Activated T-helper 2 cell treated with anti-CD3 and anti-CD28 coated beads, Interferon-gamma antibody, Interleukin-2, Interleukin-4, amounts not matched to agents 10 μg/mL and 5 μg/mL and 100 μg/mL, durations not matched to agents 14 hours and 24 hours and 36 hours (primary cell): ENCODE measurements at regions not wholly inside any gene's neighbourhood (a gene's known extent, or its start where the extent isn't known, plus 50 kb on each side); places are given as distances from the start of the nearest gene placed in this dataset.

Source experiments
- DNase-seq: peaks from one replicate; pipeline ENCODE4 v3.0.0; 2021; ENCODE audit warnings: low spot score
- H3K27ac Mint-ChIP-seq: one replicate; pipeline ENCODE4 v1.8.0; 2021; ENCODE audit warnings: mixed read lengths
- H3K27me3 Mint-ChIP-seq: one replicate; pipeline ENCODE4 v1.8.0; 2021; ENCODE audit warnings: low read depth, mixed read lengths
- H3K36me3 Mint-ChIP-seq: one replicate; pipeline ENCODE4 v1.8.0; 2021; ENCODE audit warnings: low read depth, mixed read lengths
- H3K4me1 Mint-ChIP-seq: one replicate; pipeline ENCODE4 v1.8.0; 2021; ENCODE audit warnings: low read depth, mixed read lengths
- H3K4me3 Mint-ChIP-seq: one replicate; pipeline ENCODE4 v1.8.0; 2021; ENCODE audit warnings: low read depth, mild to moderate bottlenecking, moderate library complexity, mixed read lengths
- H3K9me3 Mint-ChIP-seq: one replicate; pipeline ENCODE4 v1.8.0; 2021; ENCODE audit warnings: mixed read lengths
- intact Hi-C: fragments of 100-400 bp; cut with micrococcal nuclease; formaldehyde crosslinking; loops from one replicate; pipeline ENCODE4 v1.15.1; 2023

DNA sequence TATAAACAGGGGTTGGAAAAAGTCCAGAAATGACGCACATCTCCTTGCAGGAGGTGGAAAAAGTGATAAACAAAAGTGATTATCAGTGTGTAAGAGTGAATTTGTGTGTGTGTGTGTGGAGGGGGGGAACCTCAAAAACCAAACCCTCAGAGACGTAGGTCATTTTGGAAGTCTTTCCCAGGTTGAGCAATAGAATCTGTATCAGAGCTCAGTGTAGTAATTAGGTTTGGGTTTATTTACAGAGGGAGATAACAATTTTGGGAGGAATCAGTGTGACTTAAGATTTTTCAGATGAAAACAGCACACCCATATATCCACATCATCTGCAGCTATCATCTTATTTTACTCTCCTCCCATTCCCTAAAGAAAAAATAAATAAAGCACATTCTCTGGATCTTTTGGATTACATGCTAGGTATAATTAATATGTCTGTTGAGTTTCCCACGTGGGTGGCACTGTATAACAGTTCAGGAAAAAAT lies 406.4 kb downstream of the FGF9 start:
- Mint-ChIP-seq H3K27ac (peak overlapping the region; percentile 63), H3K36me3 (peaks cover 16% of the 10 kb centered on the region), H3K9me3 (peaks cover 4% of the 10 kb centered on the region), H3K27me3 (no peaks in the 10 kb centered on the region), H3K4me3 (no peak overlapping the region), H3K4me1 (peaks cover 56% of the 10 kb centered on the region)
- intact Hi-C loops = loop anchor here (1.0 to 2.0 kb wide), 3 partner anchors 30 to 58 kb away; no protein-coding TSS in a partner anchor
- DNase-seq = no peak

DNA sequence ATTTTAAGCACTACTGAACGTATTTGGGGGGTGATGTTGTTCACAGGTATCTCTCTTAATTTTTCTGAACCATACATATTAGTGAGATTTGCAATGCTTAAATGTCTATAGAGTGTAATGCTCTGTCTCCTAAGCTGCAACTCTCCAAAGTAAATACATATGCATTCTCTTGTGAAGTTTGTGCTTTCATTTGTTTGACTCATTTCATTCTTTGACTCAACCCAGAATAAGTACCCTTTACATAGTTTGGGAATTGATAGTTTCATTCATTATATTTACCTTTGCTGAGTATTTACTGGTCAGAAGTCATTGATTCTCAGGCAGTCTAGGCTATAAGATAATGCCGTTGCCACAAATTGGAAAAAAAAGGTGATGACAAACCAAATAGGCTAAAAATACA lies 406.9 kb downstream of the FGF9 start:
- Mint-ChIP-seq H3K27me3 (no peaks in the 10 kb centered on the region), H3K9me3 (peaks cover 4% of the 10 kb centered on the region), H3K27ac (peak overlapping the region; percentile 47), H3K4me3 (no peak overlapping the region), H3K4me1 (peaks cover 57% of the 10 kb centered on the region), H3K36me3 (peaks cover 16% of the 10 kb centered on the region)
- intact Hi-C loops = loop anchor here (1.0 to 2.0 kb wide), 3 partner anchors 29 to 59 kb away; no protein-coding TSS in a partner anchor
- DNase-seq = no peak

DNA sequence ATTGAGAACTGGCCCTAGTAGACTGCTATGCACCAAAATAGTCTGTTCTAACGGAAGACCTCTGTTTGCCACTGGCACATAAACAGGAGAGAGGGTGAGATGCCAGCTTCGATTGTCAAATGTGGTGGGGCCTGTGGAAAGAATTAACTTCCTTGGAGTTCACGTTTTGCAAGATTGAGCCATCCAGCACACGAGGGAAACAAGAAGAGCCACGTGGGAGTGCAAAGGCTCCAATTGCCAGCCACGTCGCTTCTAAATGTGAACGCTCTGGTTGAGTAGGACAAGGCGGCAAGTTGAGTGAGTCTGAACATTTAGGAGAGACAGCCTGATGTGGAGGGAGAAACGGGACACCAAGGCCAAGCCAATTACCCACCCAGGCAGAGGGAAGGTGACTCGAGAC lies 409.1 kb downstream of the FGF9 start:
- peaks cover 47% of the 10 kb centered on the region for H3K4me1 Mint-ChIP-seq
- no peak for DNase-seq
- peaks cover 6% of the 10 kb centered on the region for H3K9me3 Mint-ChIP-seq
- no peak overlapping the region for H3K4me3 Mint-ChIP-seq
- H3K36me3 Mint-ChIP-seq = peaks cover 20% of the 10 kb centered on the region
- intact Hi-C loops = no loop called here
- no peaks in the 10 kb centered on the region for H3K27me3 Mint-ChIP-seq
- H3K27ac Mint-ChIP-seq = no peak overlapping the region

DNA sequence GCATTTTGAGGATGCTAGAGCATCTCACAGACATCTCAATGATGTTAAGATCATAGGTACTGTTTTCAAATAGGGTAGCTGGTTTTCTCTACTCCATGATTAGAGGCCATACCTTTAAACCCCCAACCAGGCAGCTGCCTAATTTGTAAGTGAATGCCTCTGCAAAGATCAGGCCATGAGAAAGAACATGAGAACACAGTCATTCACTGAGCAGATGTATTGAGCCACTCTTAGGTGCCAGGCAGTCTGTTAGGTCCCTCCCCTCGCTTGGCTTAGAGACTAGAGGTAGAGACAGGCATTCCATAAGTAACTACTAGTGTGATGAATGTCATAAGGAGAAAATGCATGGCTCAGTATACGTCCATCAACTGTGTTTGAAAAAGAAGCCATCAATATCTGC lies 410.0 kb downstream of the FGF9 start:
- no peak for DNase-seq
- H3K36me3 Mint-ChIP-seq = peaks cover 20% of the 10 kb centered on the region
- peaks cover 40% of the 10 kb centered on the region for H3K4me1 Mint-ChIP-seq
- intact Hi-C loops = no loop called here
- H3K9me3 Mint-ChIP-seq = peaks cover 6% of the 10 kb centered on the region
- H3K4me3 Mint-ChIP-seq = no peak overlapping the region
- H3K27me3 Mint-ChIP-seq = no peaks in the 10 kb centered on the region
- no peak overlapping the region for H3K27ac Mint-ChIP-seq

DNA sequence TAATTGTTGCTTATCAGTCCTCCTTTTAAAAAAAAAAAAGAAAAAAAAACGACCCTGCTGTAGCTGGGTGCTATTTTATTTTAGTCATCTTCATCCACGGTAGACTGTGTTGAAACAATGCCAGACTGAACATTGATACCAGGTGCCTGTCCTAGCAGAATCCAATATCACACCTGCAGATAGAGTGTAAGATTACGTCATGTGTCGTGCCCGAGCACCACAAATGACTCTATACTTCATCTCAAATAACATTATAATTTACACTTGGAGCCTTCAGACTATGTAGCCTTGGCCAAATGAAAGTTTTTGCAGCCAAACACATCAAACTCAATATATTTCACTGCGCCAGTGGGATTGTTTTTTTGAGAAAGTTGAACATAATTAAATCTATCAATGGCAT lies 410.6 kb downstream of the FGF9 start:
- intact Hi-C loops = no loop called here
- H3K27me3 Mint-ChIP-seq = no peaks in the 10 kb centered on the region
- H3K4me1 Mint-ChIP-seq = peaks cover 35% of the 10 kb centered on the region
- no peak overlapping the region for H3K27ac Mint-ChIP-seq
- DNase-seq = no peak
- H3K36me3 Mint-ChIP-seq = peaks cover 20% of the 10 kb centered on the region
- H3K4me3 Mint-ChIP-seq = no peak overlapping the region
- peaks cover 6% of the 10 kb centered on the region for H3K9me3 Mint-ChIP-seq

DNA sequence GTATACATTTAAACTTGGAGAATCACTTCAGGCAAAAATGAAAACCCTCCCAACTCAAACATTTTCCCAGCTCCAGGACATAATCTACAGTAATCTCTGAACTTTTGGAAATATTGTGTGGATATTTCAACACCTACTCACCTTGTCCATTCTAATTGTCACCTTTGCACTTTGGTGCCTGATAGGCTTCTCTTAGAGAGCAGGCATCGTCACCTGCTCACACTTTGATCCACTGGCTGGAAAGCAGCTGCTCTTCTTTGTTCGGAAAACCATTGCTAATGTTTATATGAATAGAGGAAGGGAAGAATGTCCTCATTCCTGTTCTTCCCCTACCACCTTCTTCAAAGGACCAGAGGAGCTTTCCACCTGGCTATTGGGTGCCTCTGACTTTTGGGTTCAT lies 411.2 kb downstream of the FGF9 start:
- H3K9me3 Mint-ChIP-seq = peaks cover 6% of the 10 kb centered on the region
- no peak overlapping the region for H3K4me3 Mint-ChIP-seq
- no peak for DNase-seq
- peaks cover 20% of the 10 kb centered on the region for H3K36me3 Mint-ChIP-seq
- no peaks in the 10 kb centered on the region for H3K27me3 Mint-ChIP-seq
- no peak overlapping the region for H3K27ac Mint-ChIP-seq
- intact Hi-C loops = no loop called here
- peaks cover 30% of the 10 kb centered on the region for H3K4me1 Mint-ChIP-seq

DNA sequence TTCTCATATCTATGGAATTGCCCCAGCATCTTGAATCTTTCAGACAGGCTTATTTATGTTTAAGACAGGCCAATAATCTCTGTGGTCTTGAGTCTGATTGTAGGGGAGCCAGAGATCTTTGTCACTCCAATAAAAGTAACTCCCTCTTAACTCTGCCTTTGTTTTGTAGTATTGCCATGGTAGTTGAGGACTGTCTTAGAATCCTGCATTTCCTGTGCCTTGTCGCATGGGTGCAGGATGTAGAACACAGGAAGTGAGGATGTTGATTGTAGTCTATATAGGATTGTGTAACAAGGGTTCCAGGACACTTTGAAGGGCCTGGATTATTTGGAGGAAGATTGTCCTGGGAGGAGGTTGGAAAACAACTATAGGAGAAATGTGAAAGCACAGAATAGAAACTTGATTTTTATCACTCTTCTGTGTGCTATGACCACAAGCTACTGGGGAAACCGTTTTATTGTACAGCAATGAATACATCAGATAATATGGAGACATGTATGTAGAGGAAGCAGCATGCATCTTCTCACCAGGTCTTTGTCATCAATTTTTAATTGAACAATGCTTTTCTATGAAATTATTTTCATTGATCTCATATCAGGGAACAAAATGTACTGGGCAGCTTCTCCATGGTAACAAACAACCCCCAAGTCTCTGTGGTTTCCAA lies 411.7 kb downstream of the FGF9 start:
- Mint-ChIP-seq H3K4me1 (peaks cover 25% of the 10 kb centered on the region), H3K4me3 (no peak overlapping the region), H3K36me3 (peaks cover 20% of the 10 kb centered on the region), H3K27me3 (no peaks in the 10 kb centered on the region), H3K9me3 (peaks cover 6% of the 10 kb centered on the region), H3K27ac (no peak overlapping the region)
- intact Hi-C loops = no loop called here
- DNase-seq = no peak

DNA sequence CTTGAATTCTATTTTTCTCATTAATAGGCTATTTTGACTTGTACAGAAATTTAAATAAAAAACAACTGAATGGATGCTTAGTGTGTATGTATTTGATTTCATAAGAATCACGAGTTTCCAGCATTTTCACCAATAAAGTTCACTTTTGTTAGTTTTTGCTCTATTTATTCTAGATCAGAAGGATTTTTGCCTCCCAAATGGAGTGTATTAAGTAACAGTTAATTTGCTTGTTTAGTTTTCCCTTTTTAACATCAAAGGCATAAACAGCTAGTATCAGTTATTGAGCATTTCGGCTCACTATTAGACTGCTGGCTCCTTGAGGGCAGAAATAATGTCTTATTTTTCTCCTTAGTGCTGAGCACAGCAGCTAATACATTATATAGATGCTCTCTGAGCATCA lies 414.1 kb downstream of the FGF9 start:
- Mint-ChIP-seq H3K27me3 (no peaks in the 10 kb centered on the region), H3K4me3 (no peak overlapping the region), H3K27ac (no peak overlapping the region), H3K9me3 (peaks cover 3% of the 10 kb centered on the region), H3K36me3 (peaks cover 10% of the 10 kb centered on the region), H3K4me1 (peaks cover 15% of the 10 kb centered on the region)
- no peak for DNase-seq
- intact Hi-C loops = no loop called here

DNA sequence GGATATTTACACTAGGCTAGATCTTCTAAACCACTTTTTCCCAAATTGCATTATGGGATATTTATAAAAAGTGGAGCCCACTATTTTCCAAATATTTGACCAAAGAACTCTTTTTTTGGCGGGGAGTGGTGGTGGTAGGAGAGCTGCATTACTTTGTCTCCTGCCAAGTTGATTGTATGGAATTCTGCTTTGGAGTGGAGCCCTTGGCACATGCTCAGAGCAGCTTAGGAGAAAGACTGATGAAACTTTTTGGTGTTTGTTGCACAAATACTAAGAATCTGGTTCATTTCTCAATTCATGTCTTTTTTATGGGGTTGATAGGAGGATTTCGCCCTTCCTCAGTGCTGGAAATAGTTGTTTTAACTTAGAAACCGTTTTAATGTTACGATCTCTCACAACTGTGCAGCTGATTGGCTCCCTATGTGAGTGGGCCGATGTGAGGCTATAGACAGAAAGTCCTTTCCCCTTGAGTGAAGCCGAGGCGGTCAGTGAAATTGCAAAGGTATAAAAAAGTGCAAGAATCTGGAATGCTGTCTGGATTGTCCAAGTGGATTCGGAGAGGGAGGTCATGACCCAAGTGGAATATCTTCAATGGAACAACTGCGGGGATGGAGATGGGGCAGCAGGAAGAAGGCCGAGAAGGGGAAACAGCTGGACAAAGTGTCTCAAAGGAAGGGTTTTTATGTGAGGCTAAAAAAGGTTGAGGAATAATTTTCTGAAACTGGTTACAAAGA lies 415.9 kb downstream of the FGF9 start:
- no peak overlapping the region for H3K4me3 Mint-ChIP-seq
- intact Hi-C loops = no loop called here
- H3K9me3 Mint-ChIP-seq = peaks cover 10% of the 10 kb centered on the region
- peaks cover 17% of the 10 kb centered on the region for H3K4me1 Mint-ChIP-seq
- no peaks in the 10 kb centered on the region for H3K27me3 Mint-ChIP-seq
- DNase-seq = no peak
- peaks cover 18% of the 10 kb centered on the region for H3K36me3 Mint-ChIP-seq
- H3K27ac Mint-ChIP-seq = no peak overlapping the region

DNA sequence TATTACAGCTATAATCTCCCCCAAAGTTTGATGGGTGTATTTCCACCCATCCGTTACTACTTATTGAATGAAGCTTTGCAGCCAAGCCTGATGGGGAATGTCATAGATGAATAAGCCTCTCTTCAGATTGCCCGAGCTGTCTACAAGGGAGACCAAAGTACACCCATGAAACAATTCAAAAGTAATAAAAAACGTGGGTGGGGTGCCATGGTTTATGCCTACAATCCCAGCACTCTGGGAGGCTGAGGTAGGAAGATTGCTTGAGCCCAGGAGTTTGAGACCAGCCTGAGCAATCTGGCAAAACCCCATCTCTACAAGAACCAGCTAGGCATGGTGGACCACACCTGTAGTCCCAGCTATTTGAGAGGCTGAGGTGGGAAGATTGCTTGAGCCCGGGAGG lies 419.2 kb downstream of the FGF9 start:
- intact Hi-C loops = no loop called here
- Mint-ChIP-seq H3K27ac (no peak overlapping the region), H3K4me1 (peaks cover 6% of the 10 kb centered on the region), H3K36me3 (peaks cover 13% of the 10 kb centered on the region), H3K4me3 (no peak overlapping the region), H3K9me3 (peaks cover 9% of the 10 kb centered on the region), H3K27me3 (no peaks in the 10 kb centered on the region)
- no peak for DNase-seq

DNA sequence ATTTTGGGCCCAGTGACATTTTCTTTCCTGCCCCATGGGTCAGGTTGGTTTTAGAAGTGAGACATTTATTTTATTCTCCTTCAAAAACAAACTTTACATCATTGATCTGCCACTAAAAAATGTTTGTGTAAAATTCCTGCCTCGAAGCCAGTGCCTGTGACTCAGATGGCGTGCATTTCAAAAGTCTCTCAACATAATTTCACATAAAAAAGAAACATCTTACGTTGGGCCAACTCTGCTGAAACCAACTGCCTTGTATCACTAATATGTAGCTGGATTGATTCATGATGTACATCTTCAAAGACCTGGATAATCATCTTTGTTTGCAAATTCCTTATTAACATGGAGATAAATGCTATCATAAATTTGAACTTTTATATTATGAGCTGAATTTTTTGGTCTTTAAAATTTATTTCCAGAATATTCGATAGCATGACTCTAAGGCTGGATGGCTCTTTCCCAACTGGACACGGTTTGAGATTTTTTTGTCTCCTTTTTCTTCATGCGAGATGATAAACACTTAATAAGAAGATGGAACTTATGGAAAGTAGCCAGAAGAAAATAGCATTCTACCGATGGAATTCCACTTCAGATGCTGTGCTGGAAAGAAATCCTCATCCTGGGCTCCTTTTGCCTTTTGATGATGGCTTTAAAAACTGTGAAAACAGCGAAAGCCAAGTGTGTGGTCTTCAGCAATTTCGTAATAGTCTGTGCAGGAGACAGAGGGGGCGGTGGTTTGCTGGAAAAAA lies 420.5 kb downstream of the FGF9 start:
- H3K36me3 Mint-ChIP-seq = peaks cover 16% of the 10 kb centered on the region
- H3K9me3 Mint-ChIP-seq = peaks cover 16% of the 10 kb centered on the region
- no peak overlapping the region for H3K4me3 Mint-ChIP-seq
- intact Hi-C loops = no loop called here
- peaks cover 6% of the 10 kb centered on the region for H3K4me1 Mint-ChIP-seq
- H3K27me3 Mint-ChIP-seq = no peaks in the 10 kb centered on the region
- DNase-seq = no peak
- no peak overlapping the region for H3K27ac Mint-ChIP-seq

DNA sequence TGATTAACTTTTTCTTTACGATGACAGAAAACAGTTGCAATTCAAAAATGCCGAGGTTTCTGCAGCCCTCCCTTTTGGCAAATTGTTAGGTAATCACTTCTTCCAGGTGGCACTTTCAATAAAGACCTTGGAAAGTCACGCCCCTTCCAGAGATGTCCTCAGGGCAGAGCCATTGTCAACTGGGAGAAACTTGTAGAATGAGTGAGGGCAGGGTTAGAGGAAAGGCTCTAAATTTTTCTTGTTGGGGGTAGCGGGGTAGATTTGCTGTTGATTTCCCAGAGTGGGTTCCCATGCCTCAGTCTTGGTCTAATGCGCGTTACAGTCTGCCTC lies 421.1 kb downstream of the FGF9 start:
- intact Hi-C loops = no loop called here
- no peaks in the 10 kb centered on the region for H3K27me3 Mint-ChIP-seq

More for the DNA sequence above, 421.1 kb downstream of the FGF9 start:
- no peak for DNase-seq
- H3K27ac Mint-ChIP-seq = no peak overlapping the region
- H3K4me1 Mint-ChIP-seq = peaks cover 6% of the 10 kb centered on the region
- peaks cover 16% of the 10 kb centered on the region for H3K36me3 Mint-ChIP-seq
- H3K9me3 Mint-ChIP-seq = peaks cover 16% of the 10 kb centered on the region
- no peak overlapping the region for H3K4me3 Mint-ChIP-seq
